GM23338 (cell line): ENCODE measurements at regions not wholly inside any gene's neighbourhood (a gene's known extent, or its start where the extent isn't known, plus 50 kb on each side); places are given as distances from the start of the nearest gene placed in this dataset.

ENCODE experiments used
- ATAC-seq: fragments of 200-7000 bp; cut with Tn5 transposase; 3 replicates; pipeline ENCODE4 v1.9.1; 2020
- DNase-seq: peaks from one replicate; pipeline ENCODE4 v3.0.0-alpha.2; 2015; ENCODE audit warnings: low spot score
- H2AFZ ChIP-seq: fragments of 200-600 bp; sonication (generic); 2 replicates; pipeline ENCODE4 v1.8.0; 2016; ENCODE audit warnings: antibody characterized with exemption, mild to moderate bottlenecking, moderate library complexity
- H3F3A ChIP-seq: fragments of 200-600 bp; sonication (generic); replicated peaks from 2 replicates; pipeline ENCODE4 v1.8.0; 2017; ENCODE audit warnings: antibody characterized with exemption, mixed run types, low read depth
- H3K27ac ChIP-seq: fragments of 200-600 bp; sonication (generic); 2 replicates; pipeline ENCODE4 v1.6.1; 2016; ENCODE audit warnings: low read depth
- H3K27me3 ChIP-seq: fragments of 200-600 bp; sonication (generic); 2 replicates; pipeline ENCODE4 v1.8.0; 2016; ENCODE audit warnings: mild to moderate bottlenecking, mixed run types, moderate library complexity; ENCODE audit not compliant: insufficient read depth
- H3K36me3 ChIP-seq: fragments of 200-600 bp; sonication (generic); 2 replicates; pipeline ENCODE4 v1.8.0; 2016; ENCODE audit warnings: mild to moderate bottlenecking; ENCODE audit not compliant: insufficient read depth
- H3K4me1 ChIP-seq: fragments of 200-600 bp; sonication (generic); 2 replicates; pipeline ENCODE4 v1.8.0; 2016; ENCODE audit warnings: mild to moderate bottlenecking, moderate library complexity; ENCODE audit not compliant: insufficient read depth
- H3K4me2 ChIP-seq: fragments of 200-600 bp; sonication (generic); 2 replicates; pipeline ENCODE4 v1.7.1; 2017; ENCODE audit warnings: mixed run types
- H3K4me3 ChIP-seq: fragments of 200-600 bp; sonication (generic); 2 replicates; pipeline ENCODE4 v1.6.1; 2016; ENCODE audit warnings: mixed run types
- H3K79me2 ChIP-seq: fragments of 200-600 bp; sonication (generic); replicated peaks from 2 replicates; pipeline ENCODE4 v1.8.0; 2017; ENCODE audit warnings: mild to moderate bottlenecking; ENCODE audit not compliant: insufficient read depth
- H3K9me2 ChIP-seq: fragments of 200-600 bp; sonication (generic); 2 replicates; pipeline ENCODE4 v1.8.0; 2017; ENCODE audit not compliant: insufficient read depth
- H4K20me1 ChIP-seq: fragments of 200-600 bp; sonication (generic); replicated peaks from 2 replicates; pipeline ENCODE4 v1.8.0; 2017; ENCODE audit warnings: mild to moderate bottlenecking; ENCODE audit not compliant: insufficient read depth
- H3K27ac Mint-ChIP-seq: 2 replicates; pipeline ENCODE4 v1.8.0; 2020; ENCODE audit warnings: inconsistent platforms, mild to moderate bottlenecking, moderate library complexity, mixed read lengths
- H3K27me3 Mint-ChIP-seq: 3 replicates; pipeline ENCODE4 v1.8.0; 2022; ENCODE audit warnings: low read depth, mild to moderate bottlenecking, moderate library complexity, mixed read lengths, inconsistent platforms; ENCODE audit not compliant: insufficient read depth, poor library complexity
- H3K36me3 Mint-ChIP-seq: 3 replicates; pipeline ENCODE4 v1.8.0; 2021; ENCODE audit warnings: low read depth, mild to moderate bottlenecking, inconsistent platforms, moderate library complexity, mixed read lengths
- H3K4me1 Mint-ChIP-seq: 3 replicates; pipeline ENCODE4 v1.8.0; 2020; ENCODE audit warnings: mild to moderate bottlenecking, inconsistent platforms, mixed read lengths
- H3K4me3 Mint-ChIP-seq: 3 replicates; pipeline ENCODE4 v1.8.0; 2021; ENCODE audit warnings: moderate library complexity, mild to moderate bottlenecking, inconsistent platforms, mixed read lengths
- H3K9me3 Mint-ChIP-seq: 3 replicates; pipeline ENCODE4 v1.8.0; 2020; ENCODE audit warnings: moderate library complexity, mild to moderate bottlenecking, inconsistent platforms, mixed read lengths
- CREB1 ChIP-seq: fragments of 250-450 bp; sonication (Bioruptor Pico); IDR thresholded peaks from 2 replicates; pipeline ENCODE4 v1.5.0; 2020; ENCODE audit warnings: low read depth, mild to moderate bottlenecking, moderate library complexity
- EZH2 ChIP-seq: fragments of 200-600 bp; sonication (generic); IDR thresholded peaks from one replicate; pipeline ENCODE4 v1.8.0; 2017; ENCODE audit warnings: antibody characterized with exemption, mild to moderate bottlenecking, low read depth; ENCODE audit not compliant: unreplicated experiment
- EZH2phosphoT487 ChIP-seq: fragments of 200-600 bp; sonication (generic); IDR thresholded peaks from one replicate; pipeline ENCODE4 v1.8.1; 2018; ENCODE audit warnings: antibody characterized with exemption; ENCODE audit not compliant: unreplicated experiment
- NANOG ChIP-seq: IDR thresholded peaks from 2 replicates; pipeline ENCODE4 v1.6.1; 2016; ENCODE audit warnings: antibody characterized with exemption, borderline replicate concordance
- POLR2AphosphoS5 ChIP-seq: IDR thresholded peaks from 2 replicates; pipeline ENCODE4 v1.6.1; 2016; ENCODE audit warnings: antibody characterized with exemption, low read depth
- STAT1 ChIP-seq: IDR thresholded peaks from one replicate; pipeline ENCODE4 v1.6.1; 2016; ENCODE audit warnings: antibody characterized with exemption; ENCODE audit not compliant: unreplicated experiment
- ZNF114 ChIP-seq: fragments of 250-450 bp; sonication (Bioruptor Pico); IDR thresholded peaks from 2 replicates; pipeline ENCODE4 v1.5.0; 2020; ENCODE audit warnings: mild to moderate bottlenecking, moderate library complexity
- ZNF331 ChIP-seq: fragments of 250-450 bp; sonication (Bioruptor Pico); IDR thresholded peaks from 2 replicates; pipeline ENCODE4 v1.5.0; 2020; ENCODE audit warnings: low read depth, mild to moderate bottlenecking, moderate library complexity
- TF ChIP-seq, protein P1 (sequence below), 2 experiments: fragments of 200-600 bp in 1 of 2; sonication (generic) in 1 of 2; conservative IDR thresholded peaks; 2 replicates each; pipeline versions ENCODE4 v1.5.1 to v1.6.1; 2016 to 2017; ENCODE audit warnings: antibody characterized with exemption in 2 of 2, low read depth in 2 of 2, mild to moderate bottlenecking in 2 of 2, moderate library complexity in 1 of 2
- TF ChIP-seq, protein P2 (sequence below): IDR thresholded peaks from 2 replicates; pipeline ENCODE4 v1.6.1; 2016; ENCODE audit warnings: antibody characterized with exemption
- TF ChIP-seq, protein P3 (sequence below): fragments of 250-450 bp; sonication (Bioruptor Pico); IDR thresholded peaks from 2 replicates; pipeline ENCODE4 v1.5.0; 2020; ENCODE audit warnings: mild to moderate bottlenecking, moderate library complexity

DNA sequence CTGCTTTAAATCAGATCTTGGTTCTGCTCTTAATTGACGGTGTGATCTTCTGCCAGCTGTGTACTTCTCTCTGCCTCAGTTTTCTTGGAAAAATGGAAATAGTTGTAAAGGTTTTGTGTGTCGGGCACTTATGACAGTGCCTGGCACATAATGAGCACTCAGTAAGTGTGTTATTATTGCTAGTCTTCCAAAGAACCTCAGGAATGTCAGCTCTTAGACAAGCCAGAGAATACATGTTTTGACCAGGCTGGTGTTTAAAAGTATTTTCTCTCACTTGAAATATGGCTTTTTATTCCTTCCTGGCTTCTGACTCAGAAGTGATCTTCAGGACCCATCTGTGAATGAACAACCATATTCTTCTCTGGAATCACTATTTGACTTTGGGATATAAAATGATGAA is 304.1 kb downstream of the SNAPC1 start:
- Histone ChIP-seq H3K79me2 (no peaks in the 10 kb centered on the region), H3F3A (no peaks in the 10 kb centered on the region), H3K4me2 (no peak overlapping the region), H3K4me1 (peaks cover 2% of the 10 kb centered on the region; the same call in 1 of the 2 replicates), H3K4me3 (no peak overlapping the region), H4K20me1 (no peaks in the 10 kb centered on the region), H3K9me2 (no peaks in the 10 kb centered on the region), H3K27ac (no peak overlapping the region), H3K36me3 (no peaks in the 10 kb centered on the region), H3K27me3 (no peaks in the 10 kb centered on the region), H2AFZ (no peak overlapping the region)
- peaks cover 2% of the 10 kb centered on the region for H3K27me3 Mint-ChIP-seq
- peaks cover 21% of the 10 kb centered on the region for H3K4me1 Mint-ChIP-seq
- no peaks in the 10 kb centered on the region for H3K36me3 Mint-ChIP-seq
- H3K4me3 Mint-ChIP-seq, result no peak overlapping the region
- H3K9me3 Mint-ChIP-seq, result no peaks in the 10 kb centered on the region
- H3K27ac Mint-ChIP-seq, result no peak overlapping the region
- DNase-seq (no peak), ATAC-seq (no peak)
- TF ChIP-seq POLR2AphosphoS5, result no peak
- TF ChIP-seq, protein P1, sequence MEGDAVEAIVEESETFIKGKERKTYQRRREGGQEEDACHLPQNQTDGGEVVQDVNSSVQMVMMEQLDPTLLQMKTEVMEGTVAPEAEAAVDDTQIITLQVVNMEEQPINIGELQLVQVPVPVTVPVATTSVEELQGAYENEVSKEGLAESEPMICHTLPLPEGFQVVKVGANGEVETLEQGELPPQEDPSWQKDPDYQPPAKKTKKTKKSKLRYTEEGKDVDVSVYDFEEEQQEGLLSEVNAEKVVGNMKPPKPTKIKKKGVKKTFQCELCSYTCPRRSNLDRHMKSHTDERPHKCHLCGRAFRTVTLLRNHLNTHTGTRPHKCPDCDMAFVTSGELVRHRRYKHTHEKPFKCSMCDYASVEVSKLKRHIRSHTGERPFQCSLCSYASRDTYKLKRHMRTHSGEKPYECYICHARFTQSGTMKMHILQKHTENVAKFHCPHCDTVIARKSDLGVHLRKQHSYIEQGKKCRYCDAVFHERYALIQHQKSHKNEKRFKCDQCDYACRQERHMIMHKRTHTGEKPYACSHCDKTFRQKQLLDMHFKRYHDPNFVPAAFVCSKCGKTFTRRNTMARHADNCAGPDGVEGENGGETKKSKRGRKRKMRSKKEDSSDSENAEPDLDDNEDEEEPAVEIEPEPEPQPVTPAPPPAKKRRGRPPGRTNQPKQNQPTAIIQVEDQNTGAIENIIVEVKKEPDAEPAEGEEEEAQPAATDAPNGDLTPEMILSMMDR (conservative IDR thresholded peaks at IDR 0.05; ENCODE audit: low read depth in 2 of 2), result no peak

DNA sequence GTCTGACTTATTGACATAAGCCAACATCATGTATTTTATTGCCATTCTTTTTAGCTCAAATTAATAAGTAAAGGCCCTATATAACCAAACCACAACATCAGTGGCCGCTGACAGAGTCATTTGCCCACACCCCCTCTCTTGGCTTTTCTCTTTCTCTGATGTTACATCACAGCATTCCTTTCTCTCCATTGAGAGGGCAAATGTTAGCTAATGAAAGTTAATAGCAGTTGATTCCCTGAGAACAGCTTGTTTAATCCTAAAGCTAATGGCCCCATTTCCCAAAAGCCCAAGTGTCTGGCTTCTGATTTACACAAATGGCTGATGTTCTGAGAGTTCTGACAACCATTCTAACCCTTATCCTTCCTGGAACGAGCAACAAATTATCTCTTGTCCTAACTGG is 308.8 kb downstream of the SNAPC1 start:
- ATAC-seq (peak; percentile 44; the same call in 2 of the 3 replicates), DNase-seq (peak; percentile 42)
- Mint-ChIP-seq H3K36me3 (no peaks in the 10 kb centered on the region), H3K4me1 (peaks cover 14% of the 10 kb centered on the region), H3K4me3 (no peak overlapping the region), H3K27me3 (peaks cover 2% of the 10 kb centered on the region), H3K9me3 (no peaks in the 10 kb centered on the region), H3K27ac (no peak overlapping the region)
- TF ChIP-seq EZH2phosphoT487, result no peak
- no peak for TF ChIP-seq ZNF114 (CRISPR knock-in tag)
- TF ChIP-seq, protein P1 (conservative IDR thresholded peaks at IDR 0.05; ENCODE audit: low read depth in 2 of 2), result no peak
- no peak for TF ChIP-seq NANOG
- no peak for TF ChIP-seq POLR2AphosphoS5
- TF ChIP-seq EZH2, result no peak
- TF ChIP-seq, protein P2, sequence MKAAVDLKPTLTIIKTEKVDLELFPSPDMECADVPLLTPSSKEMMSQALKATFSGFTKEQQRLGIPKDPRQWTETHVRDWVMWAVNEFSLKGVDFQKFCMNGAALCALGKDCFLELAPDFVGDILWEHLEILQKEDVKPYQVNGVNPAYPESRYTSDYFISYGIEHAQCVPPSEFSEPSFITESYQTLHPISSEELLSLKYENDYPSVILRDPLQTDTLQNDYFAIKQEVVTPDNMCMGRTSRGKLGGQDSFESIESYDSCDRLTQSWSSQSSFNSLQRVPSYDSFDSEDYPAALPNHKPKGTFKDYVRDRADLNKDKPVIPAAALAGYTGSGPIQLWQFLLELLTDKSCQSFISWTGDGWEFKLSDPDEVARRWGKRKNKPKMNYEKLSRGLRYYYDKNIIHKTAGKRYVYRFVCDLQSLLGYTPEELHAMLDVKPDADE, result no peak
- TF ChIP-seq CREB1 (CRISPR knock-in tag), result no peak
- no peak for TF ChIP-seq ZNF331 (CRISPR knock-in tag)
- TF ChIP-seq, protein P3, sequence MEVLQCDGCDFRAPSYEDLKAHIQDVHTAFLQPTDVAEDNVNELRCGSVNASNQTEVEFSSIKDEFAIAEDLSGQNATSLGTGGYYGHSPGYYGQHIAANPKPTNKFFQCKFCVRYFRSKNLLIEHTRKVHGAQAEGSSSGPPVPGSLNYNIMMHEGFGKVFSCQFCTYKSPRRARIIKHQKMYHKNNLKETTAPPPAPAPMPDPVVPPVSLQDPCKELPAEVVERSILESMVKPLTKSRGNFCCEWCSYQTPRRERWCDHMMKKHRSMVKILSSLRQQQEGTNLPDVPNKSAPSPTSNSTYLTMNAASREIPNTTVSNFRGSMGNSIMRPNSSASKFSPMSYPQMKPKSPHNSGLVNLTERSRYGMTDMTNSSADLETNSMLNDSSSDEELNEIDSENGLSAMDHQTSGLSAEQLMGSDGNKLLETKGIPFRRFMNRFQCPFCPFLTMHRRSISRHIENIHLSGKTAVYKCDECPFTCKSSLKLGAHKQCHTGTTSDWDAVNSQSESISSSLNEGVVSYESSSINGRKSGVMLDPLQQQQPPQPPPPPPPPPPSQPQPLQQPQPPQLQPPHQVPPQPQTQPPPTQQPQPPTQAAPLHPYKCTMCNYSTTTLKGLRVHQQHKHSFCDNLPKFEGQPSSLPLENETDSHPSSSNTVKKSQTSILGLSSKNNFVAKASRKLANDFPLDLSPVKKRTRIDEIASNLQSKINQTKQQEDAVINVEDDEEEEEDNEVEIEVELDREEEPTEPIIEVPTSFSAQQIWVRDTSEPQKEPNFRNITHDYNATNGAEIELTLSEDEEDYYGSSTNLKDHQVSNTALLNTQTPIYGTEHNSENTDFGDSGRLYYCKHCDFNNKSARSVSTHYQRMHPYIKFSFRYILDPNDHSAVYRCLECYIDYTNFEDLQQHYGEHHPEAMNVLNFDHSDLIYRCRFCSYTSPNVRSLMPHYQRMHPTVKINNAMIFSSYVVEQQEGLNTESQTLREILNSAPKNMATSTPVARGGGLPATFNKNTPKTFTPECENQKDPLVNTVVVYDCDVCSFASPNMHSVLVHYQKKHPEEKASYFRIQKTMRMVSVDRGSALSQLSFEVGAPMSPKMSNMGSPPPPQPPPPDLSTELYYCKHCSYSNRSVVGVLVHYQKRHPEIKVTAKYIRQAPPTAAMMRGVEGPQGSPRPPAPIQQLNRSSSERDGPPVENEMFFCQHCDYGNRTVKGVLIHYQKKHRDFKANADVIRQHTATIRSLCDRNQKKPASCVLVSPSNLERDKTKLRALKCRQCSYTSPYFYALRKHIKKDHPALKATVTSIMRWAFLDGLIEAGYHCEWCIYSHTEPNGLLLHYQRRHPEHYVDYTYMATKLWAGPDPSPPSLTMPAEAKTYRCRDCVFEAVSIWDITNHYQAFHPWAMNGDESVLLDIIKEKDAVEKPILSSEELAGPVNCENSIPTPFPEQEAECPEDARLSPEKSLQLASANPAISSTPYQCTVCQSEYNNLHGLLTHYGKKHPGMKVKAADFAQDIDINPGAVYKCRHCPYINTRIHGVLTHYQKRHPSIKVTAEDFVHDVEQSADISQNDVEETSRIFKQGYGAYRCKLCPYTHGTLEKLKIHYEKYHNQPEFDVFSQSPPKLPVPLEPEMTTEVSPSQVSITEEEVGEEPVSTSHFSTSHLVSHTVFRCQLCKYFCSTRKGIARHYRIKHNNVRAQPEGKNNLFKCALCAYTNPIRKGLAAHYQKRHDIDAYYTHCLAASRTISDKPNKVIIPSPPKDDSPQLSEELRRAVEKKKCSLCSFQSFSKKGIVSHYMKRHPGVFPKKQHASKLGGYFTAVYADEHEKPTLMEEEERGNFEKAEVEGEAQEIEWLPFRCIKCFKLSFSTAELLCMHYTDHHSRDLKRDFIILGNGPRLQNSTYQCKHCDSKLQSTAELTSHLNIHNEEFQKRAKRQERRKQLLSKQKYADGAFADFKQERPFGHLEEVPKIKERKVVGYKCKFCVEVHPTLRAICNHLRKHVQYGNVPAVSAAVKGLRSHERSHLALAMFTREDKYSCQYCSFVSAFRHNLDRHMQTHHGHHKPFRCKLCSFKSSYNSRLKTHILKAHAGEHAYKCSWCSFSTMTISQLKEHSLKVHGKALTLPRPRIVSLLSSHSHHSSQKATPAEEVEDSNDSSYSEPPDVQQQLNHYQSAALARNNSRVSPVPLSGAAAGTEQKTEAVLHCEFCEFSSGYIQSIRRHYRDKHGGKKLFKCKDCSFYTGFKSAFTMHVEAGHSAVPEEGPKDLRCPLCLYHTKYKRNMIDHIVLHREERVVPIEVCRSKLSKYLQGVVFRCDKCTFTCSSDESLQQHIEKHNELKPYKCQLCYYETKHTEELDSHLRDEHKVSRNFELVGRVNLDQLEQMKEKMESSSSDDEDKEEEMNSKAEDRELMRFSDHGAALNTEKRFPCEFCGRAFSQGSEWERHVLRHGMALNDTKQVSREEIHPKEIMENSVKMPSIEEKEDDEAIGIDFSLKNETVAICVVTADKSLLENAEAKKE (CRISPR knock-in tag), result no peak
- TF ChIP-seq STAT1, result no peak
- no peaks in the 10 kb centered on the region; the same call in 1 of the 2 replicates for H3K4me1 ChIP-seq
- no peaks in the 10 kb centered on the region for H3K9me2 ChIP-seq
- no peak overlapping the region for H2AFZ ChIP-seq
- no peaks in the 10 kb centered on the region for H3K27me3 ChIP-seq
- no peaks in the 10 kb centered on the region for H3K79me2 ChIP-seq
- no peak overlapping the region for H3K4me3 ChIP-seq
- H3F3A ChIP-seq, result no peaks in the 10 kb centered on the region
- no peaks in the 10 kb centered on the region for H3K36me3 ChIP-seq
- H3K27ac ChIP-seq, result no peak overlapping the region
- no peaks in the 10 kb centered on the region for H4K20me1 ChIP-seq
- no peak overlapping the region for H3K4me2 ChIP-seq
